Mesenchymal stem cell (in vitro differentiated cells and primary cell): ENCODE measurements at regions not wholly inside any gene's neighbourhood (a gene's known extent, or its start where the extent isn't known, plus 50 kb on each side); places are given as distances from the start of the nearest gene placed in this dataset.
A peak's percentile ranks its signal among the peaks of the same experiment; 100 is the strongest.

Experiments
- DNase-seq: peaks from one replicate; pipeline ENCODE4 v3.0.0-alpha.2; 2013
- H2AFZ ChIP-seq: one replicate; pipeline ENCODE4 v1.6.1; 2013; ENCODE audit warnings: low read depth, mild to moderate bottlenecking, control low read depth, inconsistent platforms, low read length, moderate library complexity
- H2AK5ac ChIP-seq: 2 replicates; pipeline ENCODE4 v1.6.1; 2013; ENCODE audit warnings: low read length, moderate library complexity, mild to moderate bottlenecking, inconsistent platforms; ENCODE audit not compliant: severe bottlenecking
- H2BK120ac ChIP-seq: one replicate; pipeline ENCODE4 v1.6.1; 2013; ENCODE audit warnings: low read depth, mild to moderate bottlenecking, inconsistent platforms, low read length, moderate library complexity
- H2BK12ac ChIP-seq, 2 experiments: one replicate each; pipeline ENCODE4 v1.6.1; 2013; ENCODE audit warnings: inconsistent platforms in 2 of 2, low read length in 2 of 2, mild to moderate bottlenecking in 2 of 2, moderate library complexity in 2 of 2, control low read depth in 1 of 2
- H2BK15ac ChIP-seq: one replicate; pipeline ENCODE4 v1.6.1; 2013; ENCODE audit warnings: mild to moderate bottlenecking, low read depth, inconsistent platforms; ENCODE audit not compliant: poor library complexity, severe bottlenecking
- H2BK5ac ChIP-seq: 2 replicates; pipeline ENCODE4 v1.6.1; 2013; ENCODE audit warnings: low read depth, mild to moderate bottlenecking, low read length, control low read depth, inconsistent platforms; ENCODE audit not compliant: poor library complexity, severe bottlenecking
- H3K14ac ChIP-seq, 2 experiments: one replicate each; pipeline ENCODE4 v1.6.1; 2013; ENCODE audit warnings: inconsistent platforms in 2 of 2, low read length in 2 of 2, control low read depth in 1 of 2, mild to moderate bottlenecking in 1 of 2, moderate library complexity in 1 of 2
- H3K18ac ChIP-seq, 2 experiments: one replicate each; pipeline ENCODE4 v1.6.1; 2013; ENCODE audit warnings: inconsistent platforms in 2 of 2, low read length in 2 of 2, control low read depth in 1 of 2, low read depth in 1 of 2, mild to moderate bottlenecking in 1 of 2
- H3K23ac ChIP-seq, 2 experiments: one replicate each; pipeline ENCODE4 v1.6.1; 2013; ENCODE audit warnings: inconsistent platforms in 2 of 2, low read length in 2 of 2, mild to moderate bottlenecking in 2 of 2, moderate library complexity in 2 of 2, control low read depth in 1 of 2
- H3K27ac ChIP-seq: 2 replicates; pipeline ENCODE4 v1.5.1; 2013; ENCODE audit warnings: mild to moderate bottlenecking, moderate library complexity, low read length, control low read depth, inconsistent platforms; ENCODE audit not compliant: poor library complexity, severe bottlenecking
- H3K27me3 ChIP-seq, 2 experiments: 2 replicates each; pipeline versions ENCODE4 v1.6.1 to v1.7.0; 2013; ENCODE audit warnings: low read length in 2 of 2, mild to moderate bottlenecking in 2 of 2, moderate library complexity in 2 of 2, control low read depth in 1 of 2, inconsistent platforms in 1 of 2; ENCODE audit not compliant: control insufficient read depth in 1 of 2, insufficient read depth in 1 of 2
- H3K36me3 ChIP-seq, 2 experiments: 2 replicates each; pipeline versions ENCODE4 v1.6.1 to v1.7.0; 2013; ENCODE audit warnings: low read length in 2 of 2, control low read depth in 1 of 2, inconsistent platforms in 1 of 2, low read depth in 1 of 2, mild to moderate bottlenecking in 1 of 2; ENCODE audit not compliant: insufficient read depth in 2 of 2, control insufficient read depth in 1 of 2
- H3K4ac ChIP-seq, 2 experiments: one replicate each; pipeline ENCODE4 v1.6.1; 2013; ENCODE audit warnings: inconsistent platforms in 2 of 2, low read length in 2 of 2, mild to moderate bottlenecking in 2 of 2, moderate library complexity in 2 of 2, control low read depth in 1 of 2, low read depth in 1 of 2
- H3K4me1 ChIP-seq: 2 replicates; pipeline ENCODE4 v1.6.1; 2013; ENCODE audit warnings: low read depth, low read length, control low read depth; ENCODE audit not compliant: control insufficient read depth, insufficient read depth
- H3K4me2 ChIP-seq: 2 replicates; pipeline ENCODE4 v1.6.1; 2013; ENCODE audit warnings: low read length, mild to moderate bottlenecking, inconsistent platforms; ENCODE audit not compliant: poor library complexity, severe bottlenecking
- H3K4me3 ChIP-seq, 2 experiments: 2 replicates each; pipeline versions ENCODE4 v1.5.1 to v1.7.0; 2013; ENCODE audit warnings: low read length in 2 of 2, mild to moderate bottlenecking in 2 of 2, control low read depth in 1 of 2, low read depth in 1 of 2; ENCODE audit not compliant: insufficient read depth in 1 of 2
- H3K79me1 ChIP-seq: replicated peaks from 2 replicates; pipeline ENCODE4 v1.6.1; 2013; ENCODE audit warnings: mild to moderate bottlenecking, control low read depth, low read length, inconsistent platforms; ENCODE audit not compliant: poor library complexity, severe bottlenecking
- H3K9ac ChIP-seq: 2 replicates; pipeline ENCODE4 v1.7.0; 2013; ENCODE audit warnings: mild to moderate bottlenecking, low read length, moderate library complexity
- H3K9me3 ChIP-seq: 2 replicates; pipeline ENCODE4 v1.7.0; 2013; ENCODE audit warnings: mild to moderate bottlenecking, low read length; ENCODE audit not compliant: control insufficient read depth
- H4K8ac ChIP-seq: one replicate; pipeline ENCODE4 v1.6.1; 2013; ENCODE audit warnings: inconsistent platforms, mild to moderate bottlenecking, low read length, moderate library complexity
- H4K91ac ChIP-seq: one replicate; pipeline ENCODE4 v1.6.1; 2013; ENCODE audit warnings: mild to moderate bottlenecking, low read length, inconsistent platforms
- WGBS: methylation state at CpG from one replicate; pipeline ENCODE4 v1.1.7; 2013; ENCODE audit warnings: mixed read lengths; 5-methylcytosine and 5-hydroxymethylcytosine counted together

DNA sequence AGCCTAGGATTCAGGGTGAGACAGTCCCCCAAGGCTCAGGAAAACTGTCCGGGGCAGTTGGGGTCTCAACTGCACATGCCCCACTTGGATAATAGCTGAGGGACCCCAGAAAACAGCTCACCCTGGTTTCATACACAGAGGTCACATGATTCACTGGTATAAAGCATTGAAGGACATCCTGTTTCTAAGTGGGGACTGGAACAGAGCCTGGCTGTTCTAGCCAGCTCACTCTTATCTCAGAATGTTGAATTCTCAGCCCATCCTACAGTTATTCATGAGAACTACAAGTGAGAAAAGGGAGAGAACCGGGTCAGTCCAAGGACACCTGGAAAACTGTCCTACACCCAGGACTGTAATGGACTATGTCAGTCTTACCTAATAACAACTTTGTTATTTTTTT lies 170.9 kb downstream of the FGF1 start:
- Histone ChIP-seq H2BK12ac (peak overlapping the region; percentile 89 to 92), H4K91ac (peak overlapping the region; percentile 95), H3K4ac (peak overlapping the region; percentile 73 to 85), H2AFZ (no peak overlapping the region), H3K4me2 (no peak overlapping the region), H3K4me1 (peaks cover 15% of the 10 kb centered on the region), H2BK5ac (no peak overlapping the region), H3K27ac (no peak overlapping the region), H3K14ac (no peak overlapping the region), H3K9me3 (peaks cover 3% of the 10 kb centered on the region), H3K23ac (no peak overlapping the region), H3K79me1 (no peaks in the 10 kb centered on the region), H4K8ac (peak overlapping the region; percentile 85), H2BK120ac (peak overlapping the region; percentile 57), H3K36me3 (peaks cover 0 to 3% of the 10 kb centered on the region in 2 experiments), H2BK15ac (peak overlapping the region; percentile 16), H3K18ac (peak overlapping the region; percentile 59 to 85), H3K4me3 (no peak overlapping the region), H2AK5ac (peak overlapping the region; percentile 53), H3K27me3 (no peaks in the 10 kb centered on the region), H3K9ac (no peak overlapping the region)
- DNase-seq, result no peak
- 83% methylated on average over 1 of the region's 2 CpGs for WGBS

DNA sequence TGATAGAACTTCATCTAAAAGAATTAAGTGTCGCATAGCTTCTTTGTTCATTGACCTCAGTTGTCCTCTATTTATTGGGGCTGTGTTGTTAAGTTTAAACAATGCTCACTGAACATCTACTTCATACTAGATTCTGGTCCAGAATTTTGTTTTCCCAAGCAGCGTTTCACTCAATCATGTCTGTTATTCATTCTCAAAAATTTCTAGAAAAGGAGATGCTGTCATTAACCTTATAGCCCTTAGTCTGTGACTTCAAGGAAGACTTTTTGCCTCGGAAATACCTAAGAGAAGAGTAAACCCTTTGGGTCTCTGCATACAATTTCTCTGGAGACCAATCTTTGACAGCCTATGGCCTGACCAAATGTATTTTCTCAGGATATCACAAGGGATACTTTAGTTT lies 171.7 kb downstream of the FGF1 start:
- H3K36me3 ChIP-seq, result peaks cover 0 to 10% of the 10 kb centered on the region in 2 experiments
- no peak overlapping the region for H3K27ac ChIP-seq
- no peak overlapping the region for H3K4me2 ChIP-seq
- 88% methylated on average over 2 of the region's 3 CpGs for WGBS
- H3K4me1 ChIP-seq, result peaks cover 15% of the 10 kb centered on the region
- H4K91ac ChIP-seq, result no peak overlapping the region
- H3K18ac ChIP-seq, result no peak overlapping the region
- no peak for DNase-seq
- no peak overlapping the region for H2AK5ac ChIP-seq
- no peak overlapping the region for H3K9ac ChIP-seq
- H2BK5ac ChIP-seq, result no peak overlapping the region
- H3K4ac ChIP-seq, result no peak overlapping the region
- H4K8ac ChIP-seq, result no peak overlapping the region
- H3K9me3 ChIP-seq, result peaks cover 3% of the 10 kb centered on the region
- no peak overlapping the region for H2AFZ ChIP-seq
- H3K79me1 ChIP-seq, result no peaks in the 10 kb centered on the region
- H3K27me3 ChIP-seq, result no peaks in the 10 kb centered on the region
- H3K23ac ChIP-seq, result no peak overlapping the region
- no peak overlapping the region for H2BK12ac ChIP-seq
- H2BK15ac ChIP-seq, result no peak overlapping the region
- no peak overlapping the region for H3K4me3 ChIP-seq
- H3K14ac ChIP-seq, result no peak overlapping the region
- H2BK120ac ChIP-seq, result no peak overlapping the region

DNA sequence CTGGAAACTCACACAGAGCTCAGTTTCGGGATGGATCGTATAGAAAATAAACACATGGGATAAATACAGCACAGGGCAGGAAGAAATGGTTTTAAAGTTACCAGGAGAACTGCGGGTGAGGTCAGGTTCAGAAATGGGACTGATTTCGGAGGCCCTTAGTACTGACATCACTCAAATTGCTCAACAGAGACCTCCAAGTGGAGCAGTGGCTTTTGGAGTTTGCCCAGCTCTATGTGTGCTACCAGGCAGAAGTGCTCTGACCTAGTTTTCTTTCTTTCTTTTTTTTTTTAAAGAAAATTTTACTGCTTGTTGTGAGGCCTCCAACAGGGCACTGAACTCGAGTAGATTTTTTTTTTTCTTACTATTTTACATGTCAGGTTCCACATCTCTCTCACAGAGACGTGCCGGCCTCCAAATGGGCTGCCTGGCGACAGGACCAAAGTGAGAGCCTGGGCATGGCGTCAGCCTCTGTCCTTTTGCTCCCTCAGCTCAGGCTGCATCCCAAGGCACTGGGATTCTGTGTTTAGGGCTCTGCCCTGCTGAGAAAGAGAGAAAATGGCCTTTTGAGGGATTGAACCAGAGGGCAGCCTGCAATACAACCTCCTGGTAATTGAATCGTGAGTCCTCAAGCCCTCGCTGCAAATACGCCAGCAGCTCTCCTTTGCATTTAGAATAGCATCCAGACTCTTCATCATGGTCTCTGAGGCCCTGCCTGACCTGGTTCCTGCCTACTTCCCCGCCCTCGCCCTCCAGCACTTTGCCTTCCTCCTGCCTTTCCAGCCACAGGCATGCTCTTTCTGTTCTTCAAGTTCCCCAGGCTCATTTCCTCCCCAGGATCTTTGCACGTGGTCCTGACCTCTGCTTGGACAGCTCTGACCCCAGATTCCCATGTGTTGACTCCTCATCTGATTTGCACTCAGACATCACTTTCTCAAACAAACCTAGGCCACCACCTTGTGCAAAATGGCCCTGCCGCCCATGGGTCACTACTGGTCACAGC lies 173.5 kb downstream of the FGF1 start:
- 45% methylated on average over 16 of the region's 16 CpGs for WGBS
- Histone ChIP-seq H3K27ac (peak overlapping the region; percentile 45), H4K8ac (peak overlapping the region; percentile 74), H4K91ac (peak overlapping the region; percentile 98), H3K4ac (peak overlapping the region; percentile 62 to 82), H3K4me3 (no peak overlapping the region), H3K36me3 (peaks cover 0 to 10% of the 10 kb centered on the region in 2 experiments), H3K4me2 (no peak overlapping the region), H2BK5ac (no peak overlapping the region), H2AK5ac (peak overlapping the region; percentile 76), H3K79me1 (no peaks in the 10 kb centered on the region), H2BK12ac (peak overlapping the region; percentile 46 to 91), H3K23ac (no peak overlapping the region), H3K9ac (no peak overlapping the region), H3K27me3 (no peaks in the 10 kb centered on the region), H2AFZ (no peak overlapping the region), H2BK120ac (peak overlapping the region; percentile 96), H3K18ac (peak overlapping the region; percentile 85 to 95), H3K9me3 (peaks cover 3% of the 10 kb centered on the region), H3K14ac (peak overlapping the region in 1 of 2 experiments; percentile 57), H2BK15ac (peak overlapping the region; percentile 93), H3K4me1 (peaks cover 19% of the 10 kb centered on the region)
- DNase-seq, result peak; percentile 93

DNA sequence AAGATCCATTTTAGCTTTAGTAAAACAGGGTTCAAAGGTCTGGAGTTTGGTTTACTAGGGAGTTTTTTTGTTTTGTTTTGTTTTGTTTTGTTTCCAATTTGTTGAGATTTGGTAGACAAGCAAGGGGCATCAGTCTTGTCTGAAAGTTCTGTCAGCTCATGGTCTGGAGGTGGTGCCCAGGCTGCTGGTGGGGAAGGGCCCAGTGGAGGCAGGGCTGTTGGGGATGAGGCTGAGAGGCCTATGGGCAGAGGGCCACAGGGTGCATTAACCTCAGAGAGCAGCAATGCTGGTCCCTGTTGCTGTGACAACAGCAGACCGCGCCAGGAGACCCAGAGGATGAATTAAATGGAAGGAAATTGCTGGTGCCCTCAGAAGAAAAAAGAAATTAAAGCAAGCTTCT lies 174.5 kb downstream of the FGF1 start:
- H3K18ac ChIP-seq, result peak overlapping the region; percentile 74 to 95
- H2BK12ac ChIP-seq, result peak overlapping the region; percentile 46 to 69
- H4K8ac ChIP-seq, result peak overlapping the region; percentile 96

More for the DNA sequence above, 174.5 kb downstream of the FGF1 start:
- H3K9me3 ChIP-seq, result no peaks in the 10 kb centered on the region
- peak overlapping the region; percentile 41 to 62 for H3K4ac ChIP-seq
- peak overlapping the region in 1 of 2 experiments; percentile 37 for H3K14ac ChIP-seq
- peak overlapping the region; percentile 93 for H2BK15ac ChIP-seq
- no peak overlapping the region for H3K27ac ChIP-seq
- H3K79me1 ChIP-seq, result no peaks in the 10 kb centered on the region
- no peak overlapping the region for H3K9ac ChIP-seq
- WGBS, result 98% methylated on average over 2 of the region's 2 CpGs
- peak overlapping the region; percentile 78 for H2AK5ac ChIP-seq
- peak overlapping the region; percentile 100 for H4K91ac ChIP-seq
- H3K4me1 ChIP-seq, result peaks cover 19% of the 10 kb centered on the region
- H2AFZ ChIP-seq, result no peak overlapping the region
- H3K4me2 ChIP-seq, result no peak overlapping the region
- H3K4me3 ChIP-seq, result no peak overlapping the region
- peak overlapping the region; percentile 96 for H2BK120ac ChIP-seq
- no peaks in the 10 kb centered on the region for H3K27me3 ChIP-seq
- H3K36me3 ChIP-seq, result peaks cover 0 to 10% of the 10 kb centered on the region in 2 experiments
- no peak for DNase-seq
- H3K23ac ChIP-seq, result no peak overlapping the region
- H2BK5ac ChIP-seq, result no peak overlapping the region
